Smooth muscle cell (in vitro differentiated cells): ENCODE measurements at regions not wholly inside any gene's neighbourhood (a gene's known extent, or its start where the extent isn't known, plus 50 kb on each side); places are given as distances from the start of the nearest gene placed in this dataset.

Experiments used
- DNase-seq: peaks from one replicate; lab custom pipeline; 2025; ENCODE audit not compliant: unreplicated experiment; lab: John Stamatoyannopoulos, UW
- H2AFZ ChIP-seq: fragments of 200-600 bp; sonication (generic); 2 replicates; pipeline ENCODE4 v1.6.0; 2016; ENCODE audit warnings: antibody characterized with exemption, low read depth, mild to moderate bottlenecking
- H3F3A ChIP-seq: fragments of 200-600 bp; sonication (generic); 2 replicates; pipeline ENCODE4 v1.6.0; 2017; ENCODE audit warnings: antibody characterized with exemption, low read depth
- H3K27ac ChIP-seq: fragments of 200-600 bp; sonication (generic); 2 replicates; pipeline ENCODE4 v1.5.1; 2016; ENCODE audit warnings: low read depth, mild to moderate bottlenecking
- H3K27me3 ChIP-seq: fragments of 200-600 bp; sonication (generic); 2 replicates; pipeline ENCODE4 v1.6.1; 2016; ENCODE audit warnings: low read depth, mild to moderate bottlenecking
- H3K36me3 ChIP-seq: fragments of 200-600 bp; sonication (generic); 2 replicates; pipeline ENCODE4 v1.5.1; 2016; ENCODE audit warnings: low read depth
- H3K4me1 ChIP-seq: fragments of 200-600 bp; sonication (generic); 2 replicates; pipeline ENCODE4 v1.5.1; 2016; ENCODE audit warnings: low read depth
- H3K4me2 ChIP-seq: fragments of 200-600 bp; sonication (generic); 2 replicates; pipeline ENCODE4 v1.6.0; 2016; ENCODE audit warnings: mild to moderate bottlenecking
- H3K4me3 ChIP-seq: fragments of 200-600 bp; sonication (generic); 2 replicates; pipeline ENCODE4 v1.5.1; 2016; ENCODE audit warnings: mild to moderate bottlenecking
- H3K79me2 ChIP-seq: fragments of 200-600 bp; sonication (generic); 2 replicates; pipeline ENCODE4 v1.6.0; 2016; ENCODE audit warnings: low read depth, mild to moderate bottlenecking
- H3K9ac ChIP-seq: fragments of 200-600 bp; sonication (generic); 2 replicates; pipeline ENCODE4 v1.6.0; 2016; ENCODE audit warnings: low read depth
- H3K9me3 ChIP-seq: fragments of 200-600 bp; sonication (generic); replicated peaks from 2 replicates; pipeline ENCODE4 v1.5.1; 2016; ENCODE audit warnings: low read depth
- H4K20me1 ChIP-seq: fragments of 200-600 bp; sonication (generic); 2 replicates; pipeline ENCODE4 v1.6.0; 2016; ENCODE audit warnings: low read depth
- CTCF ChIP-seq: fragments of 200-600 bp; sonication (generic); IDR thresholded peaks from 2 replicates; pipeline ENCODE4 v1.5.1; 2017; ENCODE audit warnings: borderline replicate concordance, mild to moderate bottlenecking, antibody characterized with exemption; ENCODE audit not compliant: insufficient read depth, poor library complexity, severe bottlenecking
- WGBS: methylation state at CpG from one replicate; pipeline ENCODE4 v1.1.7; 2016; ENCODE audit warnings: low lambda C conversion rate; 5-methylcytosine and 5-hydroxymethylcytosine counted together

- H3K9ac ChIP-seq, result no peak overlapping the region
- no peaks in the 10 kb centered on the region for H3K9me3 ChIP-seq
- no peaks in the 10 kb centered on the region for H3K4me1 ChIP-seq
- H4K20me1 ChIP-seq, result no peaks in the 10 kb centered on the region
- H3F3A ChIP-seq, result no peaks in the 10 kb centered on the region
- no peak for TF ChIP-seq CTCF
- no peaks in the 10 kb centered on the region for H3K36me3 ChIP-seq
- H3K27ac ChIP-seq, result no peak overlapping the region
- no peak overlapping the region for H3K4me2 ChIP-seq
- H3K27me3 ChIP-seq, result no peaks in the 10 kb centered on the region
- WGBS, result 83% methylated on average over 5 of the region's 5 CpGs
- no peak overlapping the region for H2AFZ ChIP-seq
- H3K4me3 ChIP-seq, result no peak overlapping the region
- H3K79me2 ChIP-seq, result no peaks in the 10 kb centered on the region
- no peak for DNase-seq
Observed at GRCh38 chr2:129281791-129282530, 697.5 kb upstream of the RAB6C start.

- Histone ChIP-seq H3K27ac (no peak overlapping the region), H3K79me2 (no peaks in the 10 kb centered on the region), H3K4me2 (no peak overlapping the region), H3K9ac (no peak overlapping the region), H3F3A (no peaks in the 10 kb centered on the region), H3K27me3 (no peaks in the 10 kb centered on the region), H2AFZ (no peak overlapping the region), H4K20me1 (no peaks in the 10 kb centered on the region), H3K4me1 (no peaks in the 10 kb centered on the region), H3K36me3 (no peaks in the 10 kb centered on the region), H3K9me3 (no peaks in the 10 kb centered on the region), H3K4me3 (no peak overlapping the region)
- TF ChIP-seq CTCF, result no peak
- DNase-seq, result no peak
Observed at GRCh38 chr2:129285012-129285411, 694.5 kb upstream of the RAB6C start.

- WGBS, result 0% methylated on average over 1 of the region's 1 CpG
- no peak overlapping the region for H3K27ac ChIP-seq
Observed at GRCh38 chr2:129293326-129293725, 686.1 kb upstream of the RAB6C start.

More at GRCh38 chr2:129293326-129293725, 686.1 kb upstream of the RAB6C start:
- Histone ChIP-seq H3K4me1 (no peaks in the 10 kb centered on the region), H3K79me2 (no peaks in the 10 kb centered on the region), H3K9me3 (no peaks in the 10 kb centered on the region), H3K9ac (no peak overlapping the region), H3K36me3 (no peaks in the 10 kb centered on the region), H3F3A (no peaks in the 10 kb centered on the region), H3K27me3 (no peaks in the 10 kb centered on the region), H2AFZ (no peak overlapping the region), H4K20me1 (no peaks in the 10 kb centered on the region), H3K4me2 (no peak overlapping the region), H3K4me3 (no peak overlapping the region)
- DNase-seq, result no peak
- TF ChIP-seq CTCF, result no peak
